ENCODE measurements at regions not wholly inside any gene's neighbourhood (a gene's known extent, or its start where the extent isn't known, plus 50 kb on each side); places are given as distances from the start of the nearest gene placed in this dataset.
A peak's percentile ranks its signal among the peaks of the same experiment; 100 is the strongest.

DNA sequence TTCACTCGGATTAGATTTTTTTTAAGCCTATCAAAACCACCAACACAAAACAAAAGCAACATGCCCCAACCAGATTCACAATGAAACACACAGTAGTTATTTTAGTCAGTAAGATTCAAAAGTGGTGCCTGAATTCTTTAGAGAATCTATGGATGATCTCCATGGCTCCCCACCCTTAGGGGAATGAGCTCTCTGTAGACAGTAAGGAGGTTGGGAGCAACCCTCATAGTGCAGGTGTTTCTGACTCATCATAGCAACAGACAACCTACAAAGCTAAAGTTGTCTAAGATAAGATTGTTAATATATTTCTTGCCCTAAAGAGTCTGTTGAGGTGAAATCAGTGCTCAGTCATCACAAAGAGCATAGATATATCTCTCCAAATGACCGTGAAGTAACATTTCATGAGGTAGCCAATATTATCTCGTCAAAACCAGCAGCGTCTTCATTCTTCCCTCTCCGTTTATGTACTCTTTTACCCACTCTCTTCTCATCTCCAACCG is 78.3 kb downstream of the ADAMTS1 start:
- H3K36me3 ChIP-seq: no peaks in the 10 kb centered on the region
- Mint-ChIP-seq H3K27me3 (ENCODE audit: insufficient read depth, low read depth) (peaks cover 2% of the 10 kb centered on the region), H3K4me1 (no peaks in the 10 kb centered on the region), H3K9me3 (peaks cover 2% of the 10 kb centered on the region), H3K36me3 (no peaks in the 10 kb centered on the region), H3K4me3 (no peak overlapping the region), H3K27ac (no peak overlapping the region)
- peak overlapping the region; percentile 34 for H2AFZ ChIP-seq (replicated peaks)
- no peak overlapping the region for H3K4me2 ChIP-seq
- H4K20me1 ChIP-seq (ENCODE audit: low read depth): no peaks in the 10 kb centered on the region
- H3F3A ChIP-seq (ENCODE audit: low read depth): no peaks in the 10 kb centered on the region
- H3K27me3 ChIP-seq: no peaks in the 10 kb centered on the region
- no peaks in the 10 kb centered on the region for H3K4me1 ChIP-seq
- no peaks in the 10 kb centered on the region for H3K79me2 ChIP-seq (ENCODE audit: low read depth)
- no peaks in the 10 kb centered on the region for H3K9me3 ChIP-seq (ENCODE audit: low read depth)
- no peak overlapping the region for H3K4me3 ChIP-seq
- no peak for TF ChIP-seq EZH2 (IDR thresholded peaks at IDR 0.05)
- TF ChIP-seq EZH2phosphoT487 (IDR thresholded peaks at IDR 0.05): no peak
- TF ChIP-seq, protein P1, sequence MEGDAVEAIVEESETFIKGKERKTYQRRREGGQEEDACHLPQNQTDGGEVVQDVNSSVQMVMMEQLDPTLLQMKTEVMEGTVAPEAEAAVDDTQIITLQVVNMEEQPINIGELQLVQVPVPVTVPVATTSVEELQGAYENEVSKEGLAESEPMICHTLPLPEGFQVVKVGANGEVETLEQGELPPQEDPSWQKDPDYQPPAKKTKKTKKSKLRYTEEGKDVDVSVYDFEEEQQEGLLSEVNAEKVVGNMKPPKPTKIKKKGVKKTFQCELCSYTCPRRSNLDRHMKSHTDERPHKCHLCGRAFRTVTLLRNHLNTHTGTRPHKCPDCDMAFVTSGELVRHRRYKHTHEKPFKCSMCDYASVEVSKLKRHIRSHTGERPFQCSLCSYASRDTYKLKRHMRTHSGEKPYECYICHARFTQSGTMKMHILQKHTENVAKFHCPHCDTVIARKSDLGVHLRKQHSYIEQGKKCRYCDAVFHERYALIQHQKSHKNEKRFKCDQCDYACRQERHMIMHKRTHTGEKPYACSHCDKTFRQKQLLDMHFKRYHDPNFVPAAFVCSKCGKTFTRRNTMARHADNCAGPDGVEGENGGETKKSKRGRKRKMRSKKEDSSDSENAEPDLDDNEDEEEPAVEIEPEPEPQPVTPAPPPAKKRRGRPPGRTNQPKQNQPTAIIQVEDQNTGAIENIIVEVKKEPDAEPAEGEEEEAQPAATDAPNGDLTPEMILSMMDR (IDR thresholded peaks at IDR 0.05): no peak
- no peak overlapping the region for H3K9ac ChIP-seq
- no peak overlapping the region for H3K27ac ChIP-seq
- no peak for DNase-seq (ENCODE audit: low spot score)

DNA sequence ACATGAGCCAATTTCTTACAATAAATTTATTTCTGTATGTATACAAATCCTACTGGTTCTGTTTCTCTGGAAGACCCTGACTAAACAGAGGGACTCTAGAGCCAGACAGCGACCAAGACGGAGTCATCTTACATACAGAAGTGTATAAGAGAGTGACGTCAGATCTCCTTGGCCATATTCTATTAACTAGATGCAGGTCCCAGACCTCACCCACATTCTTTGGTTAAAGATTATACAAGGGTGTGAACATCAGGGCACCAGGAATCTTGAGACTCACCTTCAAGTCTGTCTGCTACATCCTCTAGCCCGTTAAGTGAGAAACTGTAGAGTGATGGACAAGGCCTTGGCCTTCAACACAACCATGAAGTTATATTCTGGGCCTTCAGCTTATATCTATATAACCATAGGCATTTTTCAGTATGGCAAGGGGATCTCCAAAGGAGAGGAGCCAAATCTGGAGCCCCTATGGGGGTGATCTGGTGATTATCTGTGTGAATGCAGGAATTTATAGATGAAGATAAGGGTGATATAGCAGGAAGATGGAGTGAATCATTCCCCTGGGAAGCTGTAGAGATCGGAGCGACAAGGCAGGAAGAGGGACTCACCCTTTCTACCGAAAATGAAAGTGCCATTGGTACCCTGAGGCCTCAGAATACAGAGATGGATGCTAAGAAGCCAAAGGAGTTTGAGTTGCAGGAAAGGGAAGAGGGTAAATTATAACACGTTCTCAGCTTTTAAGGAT is 83.9 kb downstream of the ADAMTS1 start:
- no peak for DNase-seq (ENCODE audit: low spot score)
- H3K9me3 ChIP-seq (ENCODE audit: low read depth): no peaks in the 10 kb centered on the region
- H3K27ac ChIP-seq: no peak overlapping the region
- Mint-ChIP-seq H3K4me1 (peaks cover 2% of the 10 kb centered on the region), H3K27me3 (ENCODE audit: insufficient read depth, low read depth) (peaks cover 2% of the 10 kb centered on the region), H3K36me3 (no peaks in the 10 kb centered on the region), H3K4me3 (no peak overlapping the region), H3K9me3 (peaks cover 2% of the 10 kb centered on the region), H3K27ac (no peak overlapping the region)
- H3K4me1 ChIP-seq: no peaks in the 10 kb centered on the region
- no peaks in the 10 kb centered on the region for H3K36me3 ChIP-seq
- no peak overlapping the region for H3K4me3 ChIP-seq
- no peak overlapping the region for H3K4me2 ChIP-seq
- H2AFZ ChIP-seq (replicated peaks): no peak overlapping the region
- no peak overlapping the region for H3K9ac ChIP-seq
- H3K27me3 ChIP-seq: no peaks in the 10 kb centered on the region
- TF ChIP-seq, protein P1 (IDR thresholded peaks at IDR 0.05): no peak
- no peak for TF ChIP-seq EZH2 (IDR thresholded peaks at IDR 0.05)
- TF ChIP-seq EZH2phosphoT487 (IDR thresholded peaks at IDR 0.05): no peak
- no peaks in the 10 kb centered on the region for H3K79me2 ChIP-seq (ENCODE audit: low read depth)
- no peaks in the 10 kb centered on the region for H4K20me1 ChIP-seq (ENCODE audit: low read depth)
- H3F3A ChIP-seq (ENCODE audit: low read depth): no peaks in the 10 kb centered on the region

GRCh38 chr21:26759731-26760130 is 85.5 kb downstream of the ADAMTS1 start:
- no peaks in the 10 kb centered on the region for H3K27me3 ChIP-seq
- H3K9ac ChIP-seq: no peak overlapping the region
- H3K9me3 Mint-ChIP-seq: peaks cover 2% of the 10 kb centered on the region
- peaks cover 2% of the 10 kb centered on the region for H3K4me1 Mint-ChIP-seq
- H3K79me2 ChIP-seq (ENCODE audit: low read depth): no peaks in the 10 kb centered on the region
- no peaks in the 10 kb centered on the region for H3F3A ChIP-seq (ENCODE audit: low read depth)
- H3K27ac Mint-ChIP-seq: no peak overlapping the region
- no peaks in the 10 kb centered on the region for H4K20me1 ChIP-seq (ENCODE audit: low read depth)
- H3K4me2 ChIP-seq: no peak overlapping the region
- TF ChIP-seq EZH2phosphoT487 (IDR thresholded peaks at IDR 0.05) (no peak), EZH2 (IDR thresholded peaks at IDR 0.05) (no peak)
- TF ChIP-seq, protein P1 (IDR thresholded peaks at IDR 0.05): no peak
- no peak for DNase-seq (ENCODE audit: low spot score)
- H3K36me3 ChIP-seq: no peaks in the 10 kb centered on the region
- H2AFZ ChIP-seq (replicated peaks): no peak overlapping the region
- no peak overlapping the region for H3K4me3 ChIP-seq
- H3K27me3 Mint-ChIP-seq (ENCODE audit: insufficient read depth, low read depth): peaks cover 2% of the 10 kb centered on the region
- no peak overlapping the region for H3K4me3 Mint-ChIP-seq
- H3K4me1 ChIP-seq: no peaks in the 10 kb centered on the region
- H3K9me3 ChIP-seq (ENCODE audit: low read depth): no peaks in the 10 kb centered on the region
- no peaks in the 10 kb centered on the region for H3K36me3 Mint-ChIP-seq
- no peak overlapping the region for H3K27ac ChIP-seq
